ENCODE measurements at regions not wholly inside any gene's neighbourhood (a gene's known extent, or its start where the extent isn't known, plus 50 kb on each side); places are given as distances from the start of the nearest gene placed in this dataset.

GRCh38 chr6:148090326-148090725 is 252.3 kb upstream of the SASH1 start:
- TF ChIP-seq POLR2A (IDR thresholded peaks at IDR 0.05; ENCODE audit: low read depth, low read length) (no peak), POLR2AphosphoS5 (IDR thresholded peaks at IDR 0.05; ENCODE audit: low read depth, low read length) (no peak), TAF1 (IDR thresholded peaks at IDR 0.05; ENCODE audit: borderline replicate concordance, low read depth, low read length) (no peak)
